ENCODE measurements at regions not wholly inside any gene's neighbourhood (a gene's known extent, or its start where the extent isn't known, plus 50 kb on each side); places are given as distances from the start of the nearest gene placed in this dataset.

- TF ChIP-seq TSHZ1 (tag by site-specific recombination; IDR thresholded peaks at IDR 0.05; ENCODE audit: borderline replicate concordance) = no peak
Measured at GRCh38 chr3:83816653-83817052, 1142.1 kb upstream of the CADM2 start (continued).

- Histone ChIP-seq H3K9me3 (ENCODE audit: control insufficient read depth, insufficient read depth, low read depth, low read length) (no peaks in the 10 kb centered on the region), H3K36me3 (ENCODE audit: control insufficient read depth in 2 of 2, insufficient read depth in 1 of 2, low read length in 2 of 2) (no peaks in the 10 kb centered on the region), H3K4me3 (ENCODE audit: low read depth, low read length) (no peak overlapping the region), H3K4me1 (ENCODE audit: control insufficient read depth, insufficient read depth, low read length) (no peaks in the 10 kb centered on the region), H3K27ac (ENCODE audit: extremely low read depth, low read depth, low read length) (no peak overlapping the region)
- TF ChIP-seq ZNF423 (tag by site-specific recombination; IDR thresholded peaks at IDR 0.05) = no peak
- TF ChIP-seq ZNF112 (tag by site-specific recombination; IDR thresholded peaks at IDR 0.05) = no peak
- no peak for TF ChIP-seq ZNF335 (tag by site-specific recombination; conservative IDR thresholded peaks at IDR 0.05)
- no peak for TF ChIP-seq ZNF837 (tag by site-specific recombination; IDR thresholded peaks at IDR 0.05)
- no peak for TF ChIP-seq ATF2 (tag by site-specific recombination; IDR thresholded peaks at IDR 0.05; ENCODE audit: low read depth)
- no peak for TF ChIP-seq ZNF639 (tag by site-specific recombination; IDR thresholded peaks at IDR 0.05)
- TF ChIP-seq ZNF211 (tag by site-specific recombination; IDR thresholded peaks at IDR 0.05; ENCODE audit: low read depth) = no peak
- no peak for TF ChIP-seq ZNF843 (tag by site-specific recombination; IDR thresholded peaks at IDR 0.05)
- no peak for TF ChIP-seq ZBTB48 (tag by site-specific recombination; IDR thresholded peaks at IDR 0.05)
- TF ChIP-seq ZNF184 (tag by site-specific recombination; IDR thresholded peaks at IDR 0.05) = no peak
- TF ChIP-seq ZNF23 (tag by site-specific recombination; IDR thresholded peaks at IDR 0.05; ENCODE audit: borderline replicate concordance) = no peak
- no peak for TF ChIP-seq ZNF155 (tag by site-specific recombination; IDR thresholded peaks at IDR 0.05)
- TF ChIP-seq KLF1 (tag by site-specific recombination; IDR thresholded peaks at IDR 0.05) = no peak
- no peak for TF ChIP-seq ZFP69B (tag by site-specific recombination; IDR thresholded peaks at IDR 0.05)
- TF ChIP-seq TSHZ1 (tag by site-specific recombination; IDR thresholded peaks at IDR 0.05; ENCODE audit: borderline replicate concordance) = no peak
- no peak for TF ChIP-seq ZNF114 (tag by site-specific recombination; IDR thresholded peaks at IDR 0.05)
- TF ChIP-seq ZNF169 (tag by site-specific recombination; IDR thresholded peaks at IDR 0.05) = no peak
- TF ChIP-seq IKZF3 (tag by site-specific recombination; IDR thresholded peaks at IDR 0.05) = no peak
- ChIA-PET POLR2A (no interaction called here), CTCF (interaction anchor here (0.6 kb wide), 1 partner anchor 1360 kb away, joined by 3 read pairs; no protein-coding TSS in a partner anchor)
Measured at GRCh38 chr3:83821506-83821905, 1137.3 kb upstream of the CADM2 start.

Data from HEK293 (cell line).